ENCODE measurements at regions not wholly inside any gene's neighbourhood (a gene's known extent, or its start where the extent isn't known, plus 50 kb on each side); places are given as distances from the start of the nearest gene placed in this dataset.
A peak's percentile ranks its signal among the peaks of the same experiment; 100 is the strongest.
"Not testable (repeated sequence)": the region's sequence is repeated elsewhere in the genome, so short reads cannot be mapped to it uniquely, and the experiment has no call there.

DNA sequence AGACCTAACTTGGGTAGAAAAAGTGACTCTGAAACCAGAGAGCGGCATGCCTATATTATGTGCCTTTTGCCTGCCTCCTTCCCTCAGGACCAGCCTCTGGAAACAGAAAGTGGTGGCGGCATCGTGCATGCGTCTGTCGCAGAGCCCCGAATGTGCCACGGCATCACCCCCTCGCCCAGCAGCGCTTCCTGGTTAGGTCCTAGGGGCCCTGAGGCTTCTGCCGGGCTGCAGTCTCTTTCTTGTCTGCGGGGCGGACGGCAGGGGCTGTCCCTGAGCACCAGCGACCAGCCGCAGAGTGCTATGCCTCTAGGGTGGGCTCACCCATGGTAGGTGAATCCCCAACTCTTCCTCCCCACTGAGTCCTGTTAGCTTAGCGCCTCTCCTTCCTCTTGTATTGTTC, 68.7 kb downstream of the VSIG4 start:
- no peaks in the 10 kb centered on the region for H3K4me1 Mint-ChIP-seq
- H3K27me3 Mint-ChIP-seq: no peaks in the 10 kb centered on the region
- H3K9me3 Mint-ChIP-seq: no peaks in the 10 kb centered on the region
- H3K36me3 Mint-ChIP-seq: no peaks in the 10 kb centered on the region
- H3K27ac Mint-ChIP-seq: no peak overlapping the region
- no peak overlapping the region for H3K4me3 Mint-ChIP-seq
- peak; percentile 2 for DNase-seq

DNA sequence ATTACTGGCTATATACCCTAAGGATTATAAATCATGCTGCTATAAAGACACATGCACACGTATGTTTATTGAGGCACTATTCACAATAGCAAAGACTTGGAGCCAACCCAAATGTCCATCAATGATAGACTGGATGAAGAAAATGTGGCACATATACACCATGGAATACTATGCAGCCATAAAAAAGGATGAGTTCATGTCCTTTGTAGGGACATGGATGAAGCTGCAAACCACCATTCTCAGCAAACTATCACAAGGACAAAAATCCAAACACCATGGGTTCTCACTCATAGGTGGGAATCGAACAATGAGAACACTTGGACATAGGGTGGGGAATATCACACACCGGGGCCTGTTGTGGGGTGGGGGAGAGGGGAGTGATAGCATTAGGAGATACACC, 72.7 kb downstream of the VSIG4 start:
- H3K27me3 Mint-ChIP-seq, H3K9me3 Mint-ChIP-seq, H3K4me1 Mint-ChIP-seq, H3K27ac Mint-ChIP-seq, H3K36me3 Mint-ChIP-seq, DNase-seq, H3K4me3 Mint-ChIP-seq: not testable (repeated sequence)

DNA sequence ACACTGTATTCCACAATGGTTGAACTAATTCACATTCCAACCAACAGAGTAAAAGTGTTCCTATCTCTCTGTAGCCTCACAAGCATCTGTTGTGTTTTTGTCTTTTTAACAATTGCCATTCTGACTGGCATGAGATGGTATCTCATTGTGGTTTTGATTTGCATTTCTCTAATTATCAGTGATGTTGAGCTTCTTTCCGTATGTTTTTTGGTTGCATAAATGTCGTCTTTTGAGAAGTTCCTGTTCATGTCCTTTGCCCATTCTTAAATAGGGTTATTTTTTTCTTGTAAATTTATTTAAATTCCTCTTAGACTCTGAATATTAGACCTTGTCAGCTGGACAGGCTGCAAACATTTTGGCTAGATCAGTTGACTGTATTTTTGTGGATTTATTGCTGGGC, 78.2 kb downstream of the VSIG4 start:
- H3K36me3 Mint-ChIP-seq: no peaks in the 10 kb centered on the region
- no peak overlapping the region for H3K4me3 Mint-ChIP-seq
- H3K4me1 Mint-ChIP-seq: no peaks in the 10 kb centered on the region
- no peak for DNase-seq
- no peaks in the 10 kb centered on the region for H3K9me3 Mint-ChIP-seq
- no peaks in the 10 kb centered on the region for H3K27me3 Mint-ChIP-seq
- H3K27ac Mint-ChIP-seq: no peak overlapping the region

DNA sequence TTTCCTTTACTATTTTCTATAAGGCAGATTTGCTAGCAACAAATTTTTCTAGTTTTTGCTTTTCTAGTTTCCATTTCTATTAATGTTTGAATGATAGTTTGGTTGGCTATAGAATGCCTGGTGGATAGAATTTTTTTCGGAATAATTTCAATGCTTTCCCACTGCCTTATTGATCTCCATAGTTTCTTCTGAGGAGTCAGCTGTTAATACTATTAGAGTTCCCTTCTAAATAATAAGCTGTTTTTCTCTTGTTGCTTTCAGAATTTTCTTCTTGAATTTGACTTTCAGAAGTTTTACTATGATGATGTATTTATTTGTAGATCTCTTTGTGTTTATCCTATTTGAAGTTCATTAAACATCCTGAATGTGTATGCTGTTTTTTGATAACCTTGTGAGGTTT, 91.8 kb downstream of the VSIG4 start:
- no peaks in the 10 kb centered on the region for H3K27me3 Mint-ChIP-seq
- DNase-seq: no peak
- H3K4me3 Mint-ChIP-seq: no peak overlapping the region
- H3K27ac Mint-ChIP-seq: no peak overlapping the region
- peaks cover 14% of the 10 kb centered on the region for H3K36me3 Mint-ChIP-seq
- H3K9me3 Mint-ChIP-seq: peaks cover 22% of the 10 kb centered on the region
- peaks cover 13% of the 10 kb centered on the region for H3K4me1 Mint-ChIP-seq

DNA sequence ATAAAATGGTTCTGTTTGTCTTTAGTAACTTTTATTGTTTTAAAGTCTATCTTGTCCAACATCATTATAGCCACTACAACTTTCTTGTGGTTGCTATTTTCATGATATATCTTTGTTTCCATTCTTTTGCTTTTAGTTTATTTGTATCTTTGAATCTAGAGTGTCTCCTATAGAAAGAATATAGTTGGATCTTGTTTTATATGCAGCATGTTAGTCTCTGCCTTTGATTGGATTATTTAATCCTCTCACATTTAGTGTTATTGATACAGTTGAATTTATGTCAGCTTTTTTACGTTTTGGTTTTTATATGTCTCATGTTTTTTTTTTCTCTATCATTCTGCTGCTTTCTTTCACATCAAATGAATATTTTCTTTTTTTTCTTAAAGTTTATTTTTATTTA, 98.1 kb downstream of the VSIG4 start:
- no peak overlapping the region for H3K4me3 Mint-ChIP-seq
- peaks cover 26% of the 10 kb centered on the region for H3K9me3 Mint-ChIP-seq
- H3K36me3 Mint-ChIP-seq: peaks cover 16% of the 10 kb centered on the region
- peaks cover 9% of the 10 kb centered on the region for H3K4me1 Mint-ChIP-seq
- H3K27ac Mint-ChIP-seq: no peak overlapping the region
- H3K27me3 Mint-ChIP-seq: no peaks in the 10 kb centered on the region
- no peak for DNase-seq

DNA sequence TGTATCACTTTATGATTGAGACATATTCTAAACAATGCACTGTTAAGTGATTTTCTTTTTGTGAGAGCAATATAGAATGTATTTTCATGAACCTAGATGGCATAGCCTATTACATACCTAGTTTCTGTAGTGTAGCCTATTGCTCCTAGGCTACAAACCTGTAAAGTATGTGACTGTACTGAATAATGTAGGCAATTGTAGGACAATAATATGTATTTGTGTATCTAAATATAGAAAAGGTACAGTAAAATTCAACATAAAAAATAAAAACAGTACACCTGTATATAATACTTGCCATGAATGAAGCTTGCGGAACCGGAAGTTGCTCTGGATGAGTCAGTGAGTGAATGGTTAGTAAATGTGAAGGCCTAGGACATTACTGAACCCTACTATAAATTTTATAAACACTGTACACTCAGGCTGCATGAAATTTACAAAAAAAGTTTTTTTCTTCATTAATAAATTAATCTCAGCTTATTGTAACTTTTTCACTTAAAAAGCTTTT, 106.7 kb downstream of the VSIG4 start:
- Mint-ChIP-seq H3K27ac (no peak overlapping the region), H3K4me1 (peaks cover 5% of the 10 kb centered on the region), H3K36me3 (peaks cover 12% of the 10 kb centered on the region), H3K4me3 (no peak overlapping the region), H3K9me3 (peaks cover 11% of the 10 kb centered on the region), H3K27me3 (no peaks in the 10 kb centered on the region)
- DNase-seq: no peak

DNA sequence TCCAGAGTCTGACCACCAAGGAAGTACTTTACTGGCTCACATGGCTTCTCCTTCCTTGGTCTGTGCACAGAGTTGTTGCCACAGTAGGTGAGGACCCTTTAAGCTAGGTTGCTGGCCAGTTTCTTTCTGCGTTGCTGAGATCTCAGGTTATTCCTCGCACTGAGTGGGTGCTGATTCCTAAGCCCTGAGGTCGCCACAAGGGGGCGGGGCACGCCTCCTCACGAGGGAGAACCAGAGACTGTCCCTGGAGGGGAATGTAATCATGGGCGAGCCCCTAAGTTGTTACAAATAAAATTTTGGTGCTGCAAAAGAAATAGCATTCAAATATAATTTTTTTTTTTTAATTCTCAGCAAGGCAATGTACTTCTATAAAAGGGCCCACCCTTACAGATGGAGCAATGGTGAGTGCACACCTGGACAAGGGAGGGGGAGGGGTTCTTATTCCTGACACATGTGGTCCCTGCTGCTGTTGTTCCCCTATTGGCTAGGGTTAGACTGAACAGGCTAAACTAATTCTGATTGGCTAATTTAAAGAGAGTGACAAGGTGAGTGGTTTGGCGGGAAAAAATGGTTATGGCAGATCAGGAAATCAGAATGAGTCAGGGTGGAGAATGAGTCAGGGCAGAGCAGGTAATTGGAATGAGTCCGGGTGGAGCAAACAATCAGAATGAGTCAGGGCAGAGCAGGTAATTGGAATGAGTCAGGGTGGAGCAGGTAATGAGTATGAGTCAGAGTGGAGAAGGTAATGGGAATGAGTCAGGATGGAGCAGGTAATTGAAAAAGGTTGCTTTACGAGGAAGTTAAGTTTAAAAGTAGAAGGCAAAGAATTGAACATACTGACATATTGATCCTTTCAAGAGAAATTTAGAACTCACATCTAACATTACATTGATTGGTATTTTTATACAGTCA, 107.5 kb downstream of the VSIG4 start:
- no peak for DNase-seq
- Mint-ChIP-seq H3K27ac (no peak overlapping the region), H3K4me3 (no peak overlapping the region), H3K4me1 (peaks cover 6% of the 10 kb centered on the region), H3K36me3 (peaks cover 16% of the 10 kb centered on the region), H3K27me3 (no peaks in the 10 kb centered on the region), H3K9me3 (peaks cover 12% of the 10 kb centered on the region)

DNA sequence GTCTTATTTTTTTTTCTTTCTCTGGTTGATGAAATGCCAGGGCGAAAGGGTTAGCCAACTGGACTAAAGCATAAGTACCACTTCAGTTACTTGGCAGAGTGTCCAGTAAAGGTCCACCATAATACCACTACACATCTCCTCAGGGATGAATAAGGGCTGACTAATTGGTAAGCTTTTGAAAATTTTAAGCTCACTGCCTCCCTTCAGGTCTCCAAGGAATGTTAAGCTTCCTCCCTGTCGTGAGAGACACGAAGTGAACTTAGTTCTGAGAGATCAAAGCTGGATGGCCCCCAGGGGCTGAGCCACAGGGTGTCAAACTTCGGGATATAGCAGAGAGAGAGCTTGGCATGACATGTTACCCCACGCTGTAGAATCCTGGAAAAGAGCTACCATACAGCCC, 111.4 kb downstream of the VSIG4 start:
- DNase-seq: no peak

DNA sequence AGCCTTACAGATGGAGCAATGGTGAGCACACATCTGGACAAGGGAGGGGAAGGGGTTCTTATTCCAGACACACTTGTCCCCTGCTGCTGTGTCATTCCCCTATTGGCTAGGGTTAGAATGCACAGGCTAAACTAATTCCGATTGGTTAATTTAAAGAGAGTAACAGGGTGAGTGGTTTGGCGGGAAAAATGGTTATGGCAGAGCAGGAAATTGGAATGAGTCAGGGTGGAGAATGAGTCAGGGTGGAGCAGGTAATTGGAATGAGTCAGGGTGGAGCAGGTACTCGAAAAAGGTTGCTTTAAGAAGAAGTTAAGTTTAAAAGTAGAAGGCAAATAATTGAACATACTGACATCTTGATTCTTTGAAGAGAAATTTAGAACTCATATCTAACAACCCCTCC, 112.5 kb downstream of the VSIG4 start:
- not testable (repeated sequence) for H3K27me3 Mint-ChIP-seq, DNase-seq
- H3K4me1 Mint-ChIP-seq: peaks cover 30% of the 10 kb centered on the region
- H3K9me3 Mint-ChIP-seq: peaks cover 11% of the 10 kb centered on the region
- peak overlapping the region; percentile 13 for H3K27ac Mint-ChIP-seq
- peaks cover 26% of the 10 kb centered on the region for H3K36me3 Mint-ChIP-seq
- peak overlapping the region; percentile 35 for H3K4me3 Mint-ChIP-seq

More for the DNA sequence above, 111.4 kb downstream of the VSIG4 start:
- no peaks in the 10 kb centered on the region for H3K27me3 Mint-ChIP-seq
- H3K4me3 Mint-ChIP-seq: no peak overlapping the region
- H3K27ac Mint-ChIP-seq: no peak overlapping the region
- peaks cover 14% of the 10 kb centered on the region for H3K9me3 Mint-ChIP-seq
- H3K36me3 Mint-ChIP-seq: peaks cover 26% of the 10 kb centered on the region
- peaks cover 28% of the 10 kb centered on the region for H3K4me1 Mint-ChIP-seq

DNA sequence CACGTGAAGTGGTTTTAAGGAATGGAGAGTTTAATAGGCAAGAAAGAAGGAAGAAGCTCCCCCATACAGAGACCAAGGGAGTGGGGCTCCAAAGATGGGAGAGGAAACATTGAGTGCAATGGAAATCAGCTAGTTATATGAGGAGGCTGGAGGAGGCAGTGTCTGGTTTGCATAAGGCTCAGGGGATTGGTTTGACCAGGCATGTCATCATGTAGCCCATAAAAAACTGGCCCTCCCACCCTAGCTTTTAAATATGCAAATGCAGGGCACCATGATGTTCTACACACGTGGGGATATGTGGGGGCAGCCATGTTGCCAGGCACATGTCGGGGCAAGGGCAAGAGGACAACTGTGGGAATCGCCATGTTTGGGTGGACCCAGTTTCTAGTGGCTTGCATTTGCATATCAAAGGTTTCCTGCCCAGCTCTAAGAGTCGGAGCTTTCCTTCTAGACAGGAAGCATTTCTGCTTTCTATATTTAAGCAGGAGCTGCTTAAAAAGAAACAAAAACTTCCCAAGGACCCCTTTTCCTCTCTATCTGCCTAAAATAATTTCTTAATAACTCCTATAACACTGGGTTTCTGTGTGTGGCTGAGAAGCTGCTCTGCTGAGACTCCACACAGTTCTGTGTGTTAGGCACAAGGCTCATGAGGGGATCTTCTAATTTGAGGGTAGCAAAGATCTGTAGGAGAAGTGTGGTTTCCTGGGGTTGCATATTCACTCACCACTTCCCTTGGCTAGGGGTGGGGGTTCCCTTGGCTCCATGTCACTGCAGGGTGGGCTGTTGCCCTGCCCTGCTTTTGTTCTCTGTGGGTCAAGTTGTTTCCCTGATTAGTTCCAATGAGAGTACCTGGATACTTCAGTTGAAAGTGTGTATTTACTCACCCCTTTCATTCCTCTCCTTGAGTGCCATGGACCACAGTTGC, 113.5 kb downstream of the VSIG4 start:
- H3K27ac Mint-ChIP-seq: peak overlapping the region; percentile 87
- H3K4me3 Mint-ChIP-seq: peak overlapping the region; percentile 56
- no peaks in the 10 kb centered on the region for H3K27me3 Mint-ChIP-seq
- H3K4me1 Mint-ChIP-seq: peaks cover 29% of the 10 kb centered on the region
- DNase-seq: peak; percentile 68
- H3K36me3 Mint-ChIP-seq: peaks cover 22% of the 10 kb centered on the region
- H3K9me3 Mint-ChIP-seq: peaks cover 9% of the 10 kb centered on the region

DNA sequence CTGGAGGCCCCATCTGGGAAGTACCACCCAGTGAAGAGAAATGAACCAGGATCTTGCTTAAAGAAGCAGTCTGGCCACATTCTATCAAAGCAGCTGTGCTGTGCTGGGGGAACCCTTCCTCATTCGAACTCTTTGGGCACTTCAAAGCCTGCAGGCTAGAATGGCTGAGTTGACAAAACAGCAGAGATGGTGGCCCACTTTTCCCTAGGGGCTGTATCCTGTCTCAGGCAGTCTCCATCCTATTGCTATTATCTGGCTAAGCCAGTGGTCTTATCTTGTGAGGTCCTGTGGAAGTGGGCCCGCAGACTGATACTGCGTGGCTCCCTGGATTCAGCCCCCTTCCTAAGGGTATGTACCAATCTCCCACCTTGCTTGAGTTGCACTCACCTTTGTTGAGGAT, 114.3 kb downstream of the VSIG4 start:
- peak overlapping the region; percentile 87 for H3K27ac Mint-ChIP-seq
- H3K9me3 Mint-ChIP-seq: peaks cover 8% of the 10 kb centered on the region
- H3K36me3 Mint-ChIP-seq: peaks cover 21% of the 10 kb centered on the region
- H3K27me3 Mint-ChIP-seq: no peaks in the 10 kb centered on the region
- DNase-seq: no peak
- peaks cover 34% of the 10 kb centered on the region for H3K4me1 Mint-ChIP-seq
- H3K4me3 Mint-ChIP-seq: peak overlapping the region; percentile 56

DNA sequence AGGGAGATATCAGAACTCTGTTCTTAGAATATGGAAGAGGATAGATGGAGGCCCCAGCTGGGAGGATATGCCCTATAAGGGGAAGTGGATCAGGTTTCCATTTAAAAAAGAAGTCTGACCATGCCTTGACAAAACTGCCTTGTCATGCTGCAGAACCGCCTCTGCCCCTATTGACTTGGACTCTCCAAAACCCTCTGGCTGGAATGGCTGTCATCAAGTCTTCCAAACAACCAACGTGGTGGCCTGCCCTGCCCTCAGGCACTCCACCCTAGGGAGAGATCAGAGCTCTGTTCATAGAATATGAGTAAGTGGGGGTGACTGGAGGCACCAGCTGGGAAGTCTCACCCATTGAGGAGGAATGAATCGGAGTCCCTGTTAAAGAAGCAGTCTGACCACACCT, 114.9 kb downstream of the VSIG4 start:
- no peaks in the 10 kb centered on the region for H3K27me3 Mint-ChIP-seq
- peaks cover 35% of the 10 kb centered on the region for H3K4me1 Mint-ChIP-seq
- H3K9me3 Mint-ChIP-seq: peaks cover 11% of the 10 kb centered on the region
- no peak overlapping the region for H3K4me3 Mint-ChIP-seq
- peaks cover 21% of the 10 kb centered on the region for H3K36me3 Mint-ChIP-seq
- H3K27ac Mint-ChIP-seq: peak overlapping the region; percentile 16
- no peak for DNase-seq

DNA sequence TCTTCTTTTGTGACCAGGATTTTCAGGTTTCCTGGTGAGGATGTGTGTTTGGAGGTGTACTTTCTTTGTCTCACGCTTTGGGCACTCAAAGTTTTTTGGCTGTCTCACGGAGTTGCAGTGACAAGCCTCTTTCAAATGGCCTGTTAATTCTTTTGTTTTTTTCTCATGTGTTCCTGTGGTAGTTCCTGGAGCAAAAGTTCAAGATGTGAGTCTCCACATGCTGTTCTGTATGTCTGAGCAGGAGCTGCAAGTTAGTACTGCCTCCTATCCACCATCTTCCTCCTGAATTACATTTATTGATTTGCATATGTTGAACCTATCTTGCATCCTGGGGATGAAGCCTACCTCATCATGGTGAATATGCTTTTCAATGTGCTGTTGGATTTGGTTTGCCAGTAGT, 118.5 kb downstream of the VSIG4 start:
- Mint-ChIP-seq H3K4me1 (peaks cover 28% of the 10 kb centered on the region), H3K4me3 (no peak overlapping the region), H3K27ac (no peak overlapping the region), H3K9me3 (peaks cover 15% of the 10 kb centered on the region), H3K36me3 (peaks cover 17% of the 10 kb centered on the region), H3K27me3 (no peaks in the 10 kb centered on the region)
- no peak for DNase-seq

DNA sequence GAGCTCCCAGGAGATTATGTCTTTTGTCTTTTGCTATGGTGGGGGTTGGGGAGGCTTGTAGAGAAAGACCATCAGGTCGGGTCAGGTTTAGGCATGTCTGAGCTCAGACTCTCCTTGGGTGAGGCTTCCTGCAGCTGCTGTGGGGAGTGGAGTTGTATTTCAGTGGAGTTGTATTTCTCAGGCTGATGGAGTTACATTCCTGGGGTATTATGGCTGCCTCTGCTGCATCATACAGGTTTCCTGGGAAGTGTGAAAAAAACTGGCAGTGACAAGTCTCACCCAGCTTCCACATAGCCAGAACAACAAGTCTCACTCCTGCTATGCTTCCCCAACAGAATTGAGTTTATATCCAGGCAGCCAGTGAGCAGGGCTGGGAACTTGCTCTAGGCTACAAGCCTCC, 119.3 kb downstream of the VSIG4 start:
- DNase-seq: no peak
- Mint-ChIP-seq H3K4me3 (no peak overlapping the region), H3K36me3 (peaks cover 17% of the 10 kb centered on the region), H3K27me3 (no peaks in the 10 kb centered on the region), H3K4me1 (peaks cover 25% of the 10 kb centered on the region), H3K27ac (no peak overlapping the region), H3K9me3 (peaks cover 15% of the 10 kb centered on the region)

DNA sequence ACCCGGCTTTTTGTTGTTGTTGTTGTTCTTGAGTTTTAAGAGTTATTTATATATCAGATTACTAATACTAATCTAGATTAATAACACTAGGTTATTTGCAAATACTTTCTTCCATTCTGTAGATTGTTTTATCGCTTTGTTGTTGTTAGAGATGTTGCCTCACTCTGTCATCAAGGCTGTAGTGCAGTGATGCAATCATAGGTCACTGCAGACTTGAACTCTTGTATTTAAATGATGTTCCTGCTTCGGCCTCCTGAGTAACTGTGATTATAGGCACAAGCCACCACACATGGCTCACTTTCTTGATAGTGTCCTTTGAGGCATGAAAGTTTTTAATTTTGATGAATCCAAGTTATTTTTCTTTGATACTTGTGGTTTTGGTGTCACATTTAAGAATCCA, 129.0 kb downstream of the VSIG4 start:
- H3K36me3 Mint-ChIP-seq: peaks cover 2% of the 10 kb centered on the region
- H3K9me3 Mint-ChIP-seq: peaks cover 1% of the 10 kb centered on the region
- H3K27me3 Mint-ChIP-seq: no peaks in the 10 kb centered on the region
- H3K27ac Mint-ChIP-seq: no peak overlapping the region
- DNase-seq: no peak
- no peak overlapping the region for H3K4me3 Mint-ChIP-seq
- H3K4me1 Mint-ChIP-seq: no peaks in the 10 kb centered on the region

Data from activated naive CD8-positive, alpha-beta T cell treated with anti-CD3 and anti-CD28 coated beads for 36 hours (primary cell).